Prostate gland (tissue), 2 donors: ENCODE measurements at regions not wholly inside any gene's neighbourhood (a gene's known extent, or its start where the extent isn't known, plus 50 kb on each side); places are given as distances from the start of the nearest gene placed in this dataset.

Source experiments
- CTCF ChIP-seq, 4 experiments: fragments of 200-600 bp in 2 of 4; fragments of 450-650 bp in 2 of 4; sonication (generic) in 2 of 4; IDR thresholded peaks; 1 replicate in 3 of 4; 2 replicates in 1 of 4; pipeline ENCODE4 v1.5.1; 2016 to 2019; ENCODE audit warnings: antibody characterized with exemption in 4 of 4, mild to moderate bottlenecking in 2 of 4, moderate library complexity in 2 of 4
- POLR2A ChIP-seq: fragments of 450-650 bp; IDR thresholded peaks from one replicate; pipeline ENCODE4 v1.6.1; 2016; ENCODE audit warnings: antibody characterized with exemption, mild to moderate bottlenecking
- POLR2AphosphoS5 ChIP-seq: sonication (generic); formaldehyde crosslinking; IDR thresholded peaks from one replicate; pipeline ENCODE4 v1.6.1; 2017; ENCODE audit warnings: antibody characterized with exemption

DNA sequence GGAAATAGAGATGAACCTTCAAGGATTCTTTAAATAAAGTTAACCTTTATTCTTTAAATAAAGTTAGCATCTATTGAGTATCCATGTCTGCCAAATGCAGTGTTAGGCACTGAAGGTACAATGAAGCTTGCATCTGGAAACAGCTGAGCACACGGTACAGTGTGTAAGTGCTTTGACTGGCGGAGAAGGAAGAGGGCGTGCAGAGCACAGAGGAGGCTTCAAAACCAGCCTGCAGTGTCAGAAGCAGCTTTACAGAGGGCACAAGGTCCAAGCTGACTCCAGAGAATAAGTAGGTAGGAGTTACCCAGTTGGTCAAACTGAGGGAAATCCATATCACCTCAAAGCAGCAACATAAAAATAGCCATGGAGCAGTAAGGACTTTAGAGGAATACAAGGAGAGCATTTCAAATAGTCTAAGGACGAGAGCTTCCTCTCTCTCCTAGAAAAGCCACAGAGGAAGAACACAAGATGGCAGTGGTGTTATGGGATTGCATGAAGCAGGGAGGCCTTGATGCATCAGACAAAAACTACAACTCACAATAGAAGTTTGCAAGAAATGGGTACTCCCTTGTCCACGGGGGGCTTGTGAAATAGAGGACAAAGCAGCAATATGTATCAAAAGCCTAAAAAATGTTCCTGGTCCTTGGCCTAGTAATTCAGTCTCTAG lies 60.3 kb upstream of the PPP2R3A start:
- no peak for TF ChIP-seq CTCF (IDR thresholded peaks at IDR 0.05)
- TF ChIP-seq POLR2A: no peak
- no peak for TF ChIP-seq POLR2AphosphoS5
